ENCODE measurements at regions not wholly inside any gene's neighbourhood (a gene's known extent, or its start where the extent isn't known, plus 50 kb on each side); places are given as distances from the start of the nearest gene placed in this dataset.

GRCh38 chr12:107365703-107366102 is 272.4 kb upstream of the CRY1 start:
- Histone ChIP-seq H3K9me3 (ENCODE audit: insufficient read depth, low read depth, low read length) (no peaks in the 10 kb centered on the region), H3F3A (ENCODE audit: low read depth) (no peaks in the 10 kb centered on the region), H2AFZ (ENCODE audit: low read length) (no peak overlapping the region), H3K27me3 (ENCODE audit: insufficient read depth, low read length, poor library complexity, severe bottlenecking) (no peaks in the 10 kb centered on the region), H3K4me3 (ENCODE audit: low read length, poor library complexity, severe bottlenecking) (no peak overlapping the region), H3K4me1 (ENCODE audit: insufficient read depth, low read length, poor library complexity, severe bottlenecking) (peaks cover 6% of the 10 kb centered on the region), H3K79me2 (ENCODE audit: insufficient read depth, low read length) (peaks cover under 1% of the 10 kb centered on the region), H3K36me3 (ENCODE audit: insufficient read depth, low read length) (no peaks in the 10 kb centered on the region), H4K20me1 (ENCODE audit: insufficient read depth, low read length, poor library complexity, severe bottlenecking) (no peaks in the 10 kb centered on the region), H3K9ac (ENCODE audit: low read depth, low read length, poor library complexity, severe bottlenecking) (no peak overlapping the region), H3K9me2 (replicated peaks; ENCODE audit: low read depth, low read length) (no peaks in the 10 kb centered on the region), H3K4me2 (ENCODE audit: low read depth, low read length, poor library complexity, severe bottlenecking) (no peak overlapping the region)
- no peak for TF ChIP-seq CTCF (conservative IDR thresholded peaks at IDR 0.05; ENCODE audit: low read length)
- no peak for TF ChIP-seq EZH2phosphoT487 (IDR thresholded peaks at IDR 0.05; ENCODE audit: borderline replicate concordance)

GRCh38 chr12:107366322-107366721 is 273.0 kb upstream of the CRY1 start:
- H3K4me3 ChIP-seq (ENCODE audit: low read length, poor library complexity, severe bottlenecking): no peak overlapping the region
- no peak for TF ChIP-seq EZH2phosphoT487 (IDR thresholded peaks at IDR 0.05; ENCODE audit: borderline replicate concordance)
- no peak for TF ChIP-seq CTCF (conservative IDR thresholded peaks at IDR 0.05; ENCODE audit: low read length)
- no peak overlapping the region for H2AFZ ChIP-seq (ENCODE audit: low read length)
- no peaks in the 10 kb centered on the region for H3K9me3 ChIP-seq (ENCODE audit: insufficient read depth, low read depth, low read length)
- H3K36me3 ChIP-seq (ENCODE audit: insufficient read depth, low read length): no peaks in the 10 kb centered on the region
- peaks cover 4% of the 10 kb centered on the region for H3K79me2 ChIP-seq (ENCODE audit: insufficient read depth, low read length)
- H3K9me2 ChIP-seq (replicated peaks; ENCODE audit: low read depth, low read length): no peaks in the 10 kb centered on the region
- no peak overlapping the region for H3K4me2 ChIP-seq (ENCODE audit: low read depth, low read length, poor library complexity, severe bottlenecking)
- H4K20me1 ChIP-seq (ENCODE audit: insufficient read depth, low read length, poor library complexity, severe bottlenecking): peaks cover 2% of the 10 kb centered on the region
- no peaks in the 10 kb centered on the region for H3K27me3 ChIP-seq (ENCODE audit: insufficient read depth, low read length, poor library complexity, severe bottlenecking)
- peaks cover 6% of the 10 kb centered on the region for H3K4me1 ChIP-seq (ENCODE audit: insufficient read depth, low read length, poor library complexity, severe bottlenecking)
- no peaks in the 10 kb centered on the region for H3F3A ChIP-seq (ENCODE audit: low read depth)
- no peak overlapping the region for H3K9ac ChIP-seq (ENCODE audit: low read depth, low read length, poor library complexity, severe bottlenecking)

GRCh38 chr12:107368586-107368985 is 275.2 kb upstream of the CRY1 start:
- Histone ChIP-seq H3F3A (ENCODE audit: low read depth) (no peaks in the 10 kb centered on the region), H4K20me1 (ENCODE audit: insufficient read depth, low read length, poor library complexity, severe bottlenecking) (peaks cover 3% of the 10 kb centered on the region), H3K4me3 (ENCODE audit: low read length, poor library complexity, severe bottlenecking) (no peak overlapping the region), H2AFZ (ENCODE audit: low read length) (no peak overlapping the region), H3K9ac (ENCODE audit: low read depth, low read length, poor library complexity, severe bottlenecking) (no peak overlapping the region), H3K4me2 (ENCODE audit: low read depth, low read length, poor library complexity, severe bottlenecking) (no peak overlapping the region), H3K79me2 (ENCODE audit: insufficient read depth, low read length) (peaks cover 4% of the 10 kb centered on the region), H3K36me3 (ENCODE audit: insufficient read depth, low read length) (no peaks in the 10 kb centered on the region), H3K4me1 (ENCODE audit: insufficient read depth, low read length, poor library complexity, severe bottlenecking) (peaks cover 28% of the 10 kb centered on the region), H3K27me3 (ENCODE audit: insufficient read depth, low read length, poor library complexity, severe bottlenecking) (no peaks in the 10 kb centered on the region), H3K9me2 (replicated peaks; ENCODE audit: low read depth, low read length) (no peaks in the 10 kb centered on the region), H3K9me3 (ENCODE audit: insufficient read depth, low read depth, low read length) (no peaks in the 10 kb centered on the region)
- TF ChIP-seq CTCF (conservative IDR thresholded peaks at IDR 0.05; ENCODE audit: low read length) (no peak), EZH2phosphoT487 (IDR thresholded peaks at IDR 0.05; ENCODE audit: borderline replicate concordance) (no peak)
